LNCAP (cell line): ENCODE measurements at regions not wholly inside any gene's neighbourhood (a gene's known extent, or its start where the extent isn't known, plus 50 kb on each side); places are given as distances from the start of the nearest gene placed in this dataset.

Experiments used
- CTCF ChIP-seq: fragments of 450-650 bp; IDR thresholded peaks from 2 replicates; pipeline ENCODE4 v1.5.1; 2017; ENCODE audit warnings: mild to moderate bottlenecking

GRCh38 chr20:39359981-39360620 is 398.0 kb downstream of the DHX35 start:
- TF ChIP-seq CTCF, result no peak

- TF ChIP-seq CTCF, result no peak
Measured at GRCh38 chr20:39358052-39358451, 395.9 kb downstream of the DHX35 start.

GRCh38 chr20:39356908-39357307 is 394.8 kb downstream of the DHX35 start:
- TF ChIP-seq CTCF, result no peak

GRCh38 chr20:39349240-39349639 is 387.1 kb downstream of the DHX35 start:
- no peak for TF ChIP-seq CTCF

GRCh38 chr20:39347626-39348025 is 385.5 kb downstream of the DHX35 start:
- no peak for TF ChIP-seq CTCF

- TF ChIP-seq CTCF, result no peak
Measured at GRCh38 chr20:39342463-39342862, 380.3 kb downstream of the DHX35 start.

GRCh38 chr20:39338469-39339376 is 376.6 kb downstream of the DHX35 start:
- TF ChIP-seq CTCF, result no peak
